Neural crest cell (in vitro differentiated cells): ENCODE measurements at regions not wholly inside any gene's neighbourhood (a gene's known extent, or its start where the extent isn't known, plus 50 kb on each side); places are given as distances from the start of the nearest gene placed in this dataset.

ENCODE experiments used
- DNase-seq: peaks from one replicate; pipeline ENCODE4 v3.0.0; 2021; ENCODE audit warnings: low read depth, mixed read lengths, low spot score
- H3K27ac Mint-ChIP-seq: one replicate; pipeline ENCODE4 v1.8.0; 2021; ENCODE audit warnings: mild to moderate bottlenecking, mixed read lengths; ENCODE audit not compliant: unreplicated experiment
- H3K27me3 Mint-ChIP-seq: 2 replicates; pipeline ENCODE4 v1.8.0; 2021; ENCODE audit warnings: low read depth, mild to moderate bottlenecking, mixed read lengths
- H3K36me3 Mint-ChIP-seq: 2 replicates; pipeline ENCODE4 v1.8.0; 2021; ENCODE audit warnings: low read depth, mild to moderate bottlenecking, mixed read lengths
- H3K4me1 Mint-ChIP-seq: 2 replicates; pipeline ENCODE4 v1.8.0; 2021; ENCODE audit warnings: mixed read lengths
- H3K4me3 Mint-ChIP-seq: one replicate; pipeline ENCODE4 v1.8.0; 2021; ENCODE audit warnings: mild to moderate bottlenecking, mixed read lengths
- H3K9me3 Mint-ChIP-seq: 2 replicates; pipeline ENCODE4 v1.8.0; 2021; ENCODE audit warnings: mixed read lengths
- CTCF ChIP-seq: fragments of 200-600 bp; sonication (generic); conservative IDR thresholded peaks from 2 replicates; pipeline ENCODE4 v1.5.0; 2021; ENCODE audit warnings: antibody characterized with exemption, mild to moderate bottlenecking

- H3K36me3 Mint-ChIP-seq, result no peaks in the 10 kb centered on the region
- no peaks in the 10 kb centered on the region for H3K27me3 Mint-ChIP-seq
- no peak for TF ChIP-seq CTCF
- no peak for DNase-seq
- no peak overlapping the region for H3K4me3 Mint-ChIP-seq
- H3K4me1 Mint-ChIP-seq, result peaks cover 4% of the 10 kb centered on the region
- peaks cover 6% of the 10 kb centered on the region for H3K9me3 Mint-ChIP-seq
- no peak overlapping the region for H3K27ac Mint-ChIP-seq
These were observed 185.6 kb upstream of the TAB2 start for GRCh38 chr6:149131891-149132290.

DNA sequence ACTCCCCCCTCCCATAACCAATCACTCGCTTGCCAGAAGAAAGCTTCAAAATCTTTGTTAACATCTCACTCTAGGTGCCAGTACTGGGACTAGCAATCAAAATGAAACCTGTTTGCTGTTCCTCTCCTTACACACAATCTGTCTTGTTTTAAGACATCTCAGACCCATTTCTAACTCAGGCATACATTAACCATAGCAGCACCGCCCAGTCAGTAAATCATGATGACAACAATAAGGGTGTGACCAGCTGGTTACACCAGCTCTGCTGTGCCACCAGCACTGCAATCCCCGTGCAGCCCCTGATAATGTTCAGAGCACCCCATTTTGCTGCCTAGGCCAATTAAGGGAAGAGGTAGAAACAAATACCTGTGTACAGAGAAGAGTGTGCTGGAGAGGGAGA lies 185.2 kb upstream of the TAB2 start:
- Mint-ChIP-seq H3K36me3 (no peaks in the 10 kb centered on the region), H3K9me3 (peaks cover 6% of the 10 kb centered on the region), H3K4me3 (no peak overlapping the region), H3K4me1 (peaks cover 4% of the 10 kb centered on the region), H3K27ac (no peak overlapping the region), H3K27me3 (no peaks in the 10 kb centered on the region)
- no peak for TF ChIP-seq CTCF
- no peak for DNase-seq

DNA sequence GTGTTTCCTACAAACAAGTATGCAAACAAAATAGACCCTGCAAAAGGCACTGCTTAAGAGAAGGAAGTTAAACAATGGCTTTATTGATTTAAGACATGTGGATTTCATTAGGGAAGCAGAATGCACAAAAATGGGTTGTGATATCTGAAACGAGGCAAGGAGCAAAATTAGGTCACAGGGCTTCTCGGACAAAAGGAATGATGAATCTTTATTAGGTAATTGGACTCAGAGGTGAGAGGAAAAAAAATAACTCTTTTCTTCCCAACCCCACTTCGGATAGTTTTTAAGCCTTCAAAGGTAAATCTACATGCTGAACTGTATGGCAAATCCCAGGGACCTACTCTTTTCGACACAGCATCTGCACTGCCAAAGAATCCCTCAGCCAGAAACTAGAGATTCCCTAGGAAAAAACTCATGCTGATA lies 183.0 kb upstream of the TAB2 start:
- TF ChIP-seq CTCF, result no peak

GRCh38 chr6:149135809-149136208 lies 181.7 kb upstream of the TAB2 start:
- peaks cover 6% of the 10 kb centered on the region for H3K9me3 Mint-ChIP-seq
- no peaks in the 10 kb centered on the region for H3K27me3 Mint-ChIP-seq
- no peak overlapping the region for H3K4me3 Mint-ChIP-seq
- peaks cover 3% of the 10 kb centered on the region for H3K36me3 Mint-ChIP-seq
- TF ChIP-seq CTCF, result no peak
- peaks cover 6% of the 10 kb centered on the region for H3K4me1 Mint-ChIP-seq
- H3K27ac Mint-ChIP-seq, result no peak overlapping the region
- DNase-seq, result no peak

More for the DNA sequence above, 183.0 kb upstream of the TAB2 start:
- DNase-seq, result no peak
- H3K27me3 Mint-ChIP-seq, result no peaks in the 10 kb centered on the region
- H3K9me3 Mint-ChIP-seq, result peaks cover 6% of the 10 kb centered on the region
- H3K27ac Mint-ChIP-seq, result no peak overlapping the region
- H3K36me3 Mint-ChIP-seq, result peaks cover 3% of the 10 kb centered on the region
- H3K4me1 Mint-ChIP-seq, result peaks cover 4% of the 10 kb centered on the region
- no peak overlapping the region for H3K4me3 Mint-ChIP-seq

GRCh38 chr6:149136273-149136912 lies 181.1 kb upstream of the TAB2 start:
- H3K27ac Mint-ChIP-seq, result no peak overlapping the region
- H3K4me3 Mint-ChIP-seq, result no peak overlapping the region
- H3K4me1 Mint-ChIP-seq, result peaks cover 6% of the 10 kb centered on the region
- DNase-seq, result no peak
- H3K9me3 Mint-ChIP-seq, result peaks cover 6% of the 10 kb centered on the region
- no peaks in the 10 kb centered on the region for H3K27me3 Mint-ChIP-seq
- peaks cover 3% of the 10 kb centered on the region for H3K36me3 Mint-ChIP-seq
- no peak for TF ChIP-seq CTCF
